GM12878 (cell line): ENCODE measurements at regions not wholly inside any gene's neighbourhood (a gene's known extent, or its start where the extent isn't known, plus 50 kb on each side); places are given as distances from the start of the nearest gene placed in this dataset.
A peak's percentile ranks its signal among the peaks of the same experiment; 100 is the strongest.

Source experiments
- ASH2L ChIP-seq: fragments of 300-600, 200-600 bp; sonication (generic); IDR thresholded peaks from 2 replicates; pipeline ENCODE4 v1.6.1; 2017; ENCODE audit warnings: low read depth, mild to moderate bottlenecking, borderline replicate concordance
- CBFB ChIP-seq: IDR thresholded peaks from 2 replicates; pipeline ENCODE4 v1.6.1; 2016; ENCODE audit warnings: antibody characterized with exemption, low read depth
- CBX5 ChIP-seq: sonication (generic); IDR thresholded peaks from 2 replicates; pipeline ENCODE4 v1.6.1; 2016; ENCODE audit warnings: low read depth, moderate library complexity, mild to moderate bottlenecking, inconsistent platforms
- CHD2 ChIP-seq: IDR thresholded peaks from 2 replicates; pipeline ENCODE4 v1.6.1; 2011; ENCODE audit warnings: low read depth, low read length, improper control_type of control experiment, borderline replicate concordance
- CREB1 ChIP-seq: IDR thresholded peaks from 2 replicates; pipeline ENCODE4 v1.6.1; 2012; ENCODE audit warnings: low read depth, mild to moderate bottlenecking, inconsistent platforms
- CTCF ChIP-seq, 3 experiments: IDR thresholded peaks in 2 of 3; conservative IDR thresholded peaks in 1 of 3; 2 replicates each; pipeline ENCODE4 v1.5.1; 2011; ENCODE audit warnings: low read depth in 3 of 3, low read length in 3 of 3, mild to moderate bottlenecking in 3 of 3, control low read depth in 2 of 3, moderate library complexity in 2 of 3, inconsistent platforms in 1 of 3, mixed read lengths in 1 of 3; ENCODE audit not compliant: control insufficient read depth in 2 of 3, insufficient read depth in 1 of 3; ENCODE audit errors: extremely low read depth in 1 of 3
- DPF2 ChIP-seq: fragments of 450-650 bp; IDR thresholded peaks from 2 replicates; pipeline ENCODE4 v1.6.1; 2017; ENCODE audit warnings: mild to moderate bottlenecking
- E2F4 ChIP-seq: IDR thresholded peaks from 2 replicates; pipeline ENCODE4 v1.6.1; 2012; ENCODE audit warnings: low read depth, low read length, improper control_type of control experiment
- EP300 ChIP-seq, 2 experiments: fragments of 150-350 bp in 1 of 2; IDR thresholded peaks; 2 replicates each; pipeline ENCODE4 v1.6.1; 2011 to 2012; ENCODE audit warnings: low read depth in 2 of 2, low read length in 2 of 2, borderline replicate concordance in 1 of 2, improper control_type of control experiment in 1 of 2, inconsistent platforms in 1 of 2; ENCODE audit not compliant: control insufficient read depth in 1 of 2
- ETV6 ChIP-seq, 2 experiments: fragments of 450-650 bp in 1 of 2; IDR thresholded peaks in 1 of 2; conservative IDR thresholded peaks in 1 of 2; 2 replicates each; pipeline ENCODE4 v1.6.1; 2014; ENCODE audit warnings: antibody characterized with exemption in 1 of 2, borderline replicate concordance in 1 of 2, low read depth in 1 of 2, mild to moderate bottlenecking in 1 of 2, moderate library complexity in 1 of 2
- FOXM1 ChIP-seq: IDR thresholded peaks from 2 replicates; pipeline ENCODE4 v1.6.1; 2012; ENCODE audit warnings: low read depth, mild to moderate bottlenecking, inconsistent platforms, low read length, moderate library complexity
- IKZF1 ChIP-seq: fragments of 450-650 bp; conservative IDR thresholded peaks from 2 replicates; pipeline ENCODE4 v1.6.1; 2017; ENCODE audit warnings: antibody characterized with exemption, mild to moderate bottlenecking
- MTA2 ChIP-seq: fragments of 450-650 bp; IDR thresholded peaks from 2 replicates; pipeline ENCODE4 v1.6.1; 2016; ENCODE audit warnings: low read depth, mild to moderate bottlenecking, moderate library complexity
- MTA3 ChIP-seq: IDR thresholded peaks from 2 replicates; pipeline ENCODE4 v1.6.1; 2012; ENCODE audit warnings: low read length, inconsistent platforms, borderline replicate concordance
- MYB ChIP-seq: fragments of 150-350 bp; IDR thresholded peaks from 2 replicates; pipeline ENCODE4 v1.6.1; 2014; ENCODE audit warnings: mild to moderate bottlenecking, low read depth, low read length, borderline replicate concordance
- NFIC ChIP-seq: IDR thresholded peaks from 2 replicates; pipeline ENCODE4 v1.6.1; 2012; ENCODE audit warnings: low read depth, mild to moderate bottlenecking, inconsistent platforms, low read length, moderate library complexity
- PML ChIP-seq: IDR thresholded peaks from 2 replicates; pipeline ENCODE4 v1.6.1; 2012; ENCODE audit warnings: low read length, inconsistent platforms
- RCOR1 ChIP-seq: conservative IDR thresholded peaks from 2 replicates; pipeline ENCODE4 v1.6.1; 2012; ENCODE audit warnings: low read depth, low read length, improper control_type of control experiment
- RELA ChIP-seq: fragments of 450-650 bp; IDR thresholded peaks from 2 replicates; pipeline ENCODE4 v1.8.0; 2014; ENCODE audit warnings: borderline replicate concordance; ENCODE audit not compliant: partially characterized antibody
- STAT3 ChIP-seq: IDR thresholded peaks from 2 replicates; pipeline ENCODE4 v1.6.1; 2011; ENCODE audit warnings: low read depth, low read length, improper control_type of control experiment
- TAF1 ChIP-seq: IDR thresholded peaks from 2 replicates; pipeline ENCODE4 v1.6.1; 2011; ENCODE audit warnings: mild to moderate bottlenecking, low read depth, low read length, borderline replicate concordance
- ZNF384 ChIP-seq: IDR thresholded peaks from 2 replicates; pipeline ENCODE4 v1.6.1; 2012; ENCODE audit warnings: low read depth, mild to moderate bottlenecking, low read length, improper control_type of control experiment, borderline replicate concordance
- TF ChIP-seq, protein P1 (sequence below): IDR thresholded peaks from 2 replicates; pipeline ENCODE4 v1.6.1; 2012; ENCODE audit warnings: mild to moderate bottlenecking, low read depth, low read length
- TF ChIP-seq, protein P2 (sequence below): IDR thresholded peaks from 2 replicates; pipeline ENCODE4 v1.6.1; 2011; ENCODE audit warnings: low read depth, mild to moderate bottlenecking, low read length, moderate library complexity, borderline replicate concordance; ENCODE audit errors: extremely low read depth

DNA sequence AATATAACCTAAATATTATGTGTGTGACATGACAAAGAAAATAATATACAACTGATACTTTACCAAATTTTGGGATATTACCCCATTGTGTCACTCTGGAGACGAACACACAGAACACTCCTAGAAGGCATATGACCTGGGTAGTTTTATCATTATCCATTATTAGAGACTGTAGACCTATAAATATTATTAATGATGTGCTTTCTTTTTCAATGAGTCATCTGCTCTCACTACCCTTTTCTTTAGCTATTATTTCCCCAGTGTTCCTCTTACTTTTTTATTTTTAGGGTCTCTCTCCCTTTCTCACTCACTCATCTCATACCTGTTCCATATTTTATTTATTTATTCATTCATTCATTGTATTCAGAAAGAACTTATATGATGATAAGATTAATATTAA lies 143.3 kb upstream of the ITGA4 start (continued):
- TF ChIP-seq CTCF (IDR thresholded peaks at IDR 0.05 in 2 of 3, conservative IDR thresholded peaks at IDR 0.05 in 1 of 3; ENCODE audit: control insufficient read depth in 2 of 3, extremely low read depth in 1 of 3, insufficient read depth in 1 of 3, low read depth in 3 of 3, low read length in 3 of 3) = no peak
- TF ChIP-seq, protein P1, sequence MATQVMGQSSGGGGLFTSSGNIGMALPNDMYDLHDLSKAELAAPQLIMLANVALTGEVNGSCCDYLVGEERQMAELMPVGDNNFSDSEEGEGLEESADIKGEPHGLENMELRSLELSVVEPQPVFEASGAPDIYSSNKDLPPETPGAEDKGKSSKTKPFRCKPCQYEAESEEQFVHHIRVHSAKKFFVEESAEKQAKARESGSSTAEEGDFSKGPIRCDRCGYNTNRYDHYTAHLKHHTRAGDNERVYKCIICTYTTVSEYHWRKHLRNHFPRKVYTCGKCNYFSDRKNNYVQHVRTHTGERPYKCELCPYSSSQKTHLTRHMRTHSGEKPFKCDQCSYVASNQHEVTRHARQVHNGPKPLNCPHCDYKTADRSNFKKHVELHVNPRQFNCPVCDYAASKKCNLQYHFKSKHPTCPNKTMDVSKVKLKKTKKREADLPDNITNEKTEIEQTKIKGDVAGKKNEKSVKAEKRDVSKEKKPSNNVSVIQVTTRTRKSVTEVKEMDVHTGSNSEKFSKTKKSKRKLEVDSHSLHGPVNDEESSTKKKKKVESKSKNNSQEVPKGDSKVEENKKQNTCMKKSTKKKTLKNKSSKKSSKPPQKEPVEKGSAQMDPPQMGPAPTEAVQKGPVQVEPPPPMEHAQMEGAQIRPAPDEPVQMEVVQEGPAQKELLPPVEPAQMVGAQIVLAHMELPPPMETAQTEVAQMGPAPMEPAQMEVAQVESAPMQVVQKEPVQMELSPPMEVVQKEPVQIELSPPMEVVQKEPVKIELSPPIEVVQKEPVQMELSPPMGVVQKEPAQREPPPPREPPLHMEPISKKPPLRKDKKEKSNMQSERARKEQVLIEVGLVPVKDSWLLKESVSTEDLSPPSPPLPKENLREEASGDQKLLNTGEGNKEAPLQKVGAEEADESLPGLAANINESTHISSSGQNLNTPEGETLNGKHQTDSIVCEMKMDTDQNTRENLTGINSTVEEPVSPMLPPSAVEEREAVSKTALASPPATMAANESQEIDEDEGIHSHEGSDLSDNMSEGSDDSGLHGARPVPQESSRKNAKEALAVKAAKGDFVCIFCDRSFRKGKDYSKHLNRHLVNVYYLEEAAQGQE = no peak
- no peak for TF ChIP-seq MYB
- no peak for TF ChIP-seq E2F4
- TF ChIP-seq CBFB = no peak
- TF ChIP-seq FOXM1 = peak; percentile 75; the same call in 1 of the 2 replicates
- TF ChIP-seq ETV6 (conservative IDR thresholded peaks at IDR 0.05 in 1 of 2, IDR thresholded peaks at IDR 0.05 in 1 of 2; ENCODE audit: borderline replicate concordance in 1 of 2, low read depth in 1 of 2) = no peak
- TF ChIP-seq, protein P2, sequence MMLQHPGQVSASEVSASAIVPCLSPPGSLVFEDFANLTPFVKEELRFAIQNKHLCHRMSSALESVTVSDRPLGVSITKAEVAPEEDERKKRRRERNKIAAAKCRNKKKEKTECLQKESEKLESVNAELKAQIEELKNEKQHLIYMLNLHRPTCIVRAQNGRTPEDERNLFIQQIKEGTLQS = no peak
- TF ChIP-seq STAT3 = no peak
- TF ChIP-seq ZNF384 = no peak
- no peak; the same call in 1 of the 2 replicates for TF ChIP-seq IKZF1
- TF ChIP-seq TAF1 = no peak
- TF ChIP-seq MTA3 = 0 out of 2 replicates have a peak, but pooled peaks have one; percentile 29
- TF ChIP-seq CBX5 = no peak
- peak; percentile 93 for TF ChIP-seq MTA2
- TF ChIP-seq EP300 (IDR thresholded peaks at IDR 0.05; ENCODE audit: borderline replicate concordance in 1 of 2, control insufficient read depth in 1 of 2, low read depth in 2 of 2, low read length in 2 of 2) = peak; percentile 51 to 66; a peak in 1 of 4 replicates
- TF ChIP-seq NFIC = peak; percentile 94
- TF ChIP-seq CREB1 = no peak
- TF ChIP-seq CHD2 = no peak
- TF ChIP-seq ASH2L = no peak
- no peak for TF ChIP-seq PML
- no peak for TF ChIP-seq RCOR1
- TF ChIP-seq DPF2 = peak; percentile 45; the same call in 1 of the 2 replicates
- no peak for TF ChIP-seq RELA
